Erythroblast (primary cell): ENCODE measurements at regions not wholly inside any gene's neighbourhood (a gene's known extent, or its start where the extent isn't known, plus 50 kb on each side); places are given as distances from the start of the nearest gene placed in this dataset.

Experiments used
- GATA1 ChIP-seq: IDR thresholded peaks from 2 replicates; pipeline ENCODE4 v1.6.1; 2011; ENCODE audit warnings: low read depth, mild to moderate bottlenecking, control low read depth, low read length, moderate library complexity
- POLR2A ChIP-seq: IDR thresholded peaks from 2 replicates; pipeline ENCODE4 v1.6.1; 2011; ENCODE audit warnings: mild to moderate bottlenecking, low read length

DNA sequence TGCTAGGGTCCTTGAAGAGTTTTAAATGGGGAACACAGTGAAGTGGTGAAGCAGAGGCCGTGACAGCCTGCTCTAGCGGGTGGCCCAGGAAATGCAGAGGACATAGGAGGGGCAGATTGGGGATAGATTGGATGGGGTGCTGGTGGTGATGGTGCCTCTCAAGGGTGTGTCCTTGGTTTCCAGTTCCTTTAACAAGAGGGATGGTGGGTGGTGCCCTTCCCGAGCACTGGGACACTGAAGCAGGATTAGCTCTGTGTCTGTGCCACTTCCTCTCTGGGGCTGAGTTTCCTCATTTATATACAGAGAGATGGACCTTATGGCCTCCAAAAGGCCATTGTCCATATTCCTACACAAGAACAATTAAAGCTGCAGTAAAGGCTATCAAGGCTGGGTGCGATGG, 285.5 kb downstream of the TCF7L2 start:
- TF ChIP-seq POLR2A (no peak), GATA1 (no peak)
